ENCODE measurements at regions not wholly inside any gene's neighbourhood (a gene's known extent, or its start where the extent isn't known, plus 50 kb on each side); places are given as distances from the start of the nearest gene placed in this dataset.
A peak's percentile ranks its signal among the peaks of the same experiment; 100 is the strongest.

- no peak for DNase-seq
Observed at GRCh38 chr2:167900435-167901114, 346.8 kb downstream of the STK39 start.

- DNase-seq, result no peak
Observed at GRCh38 chr2:167898340-167898739, 349.1 kb downstream of the STK39 start.

- no peak for DNase-seq
Observed at GRCh38 chr2:167891841-167892240, 355.6 kb downstream of the STK39 start.

GRCh38 chr2:167890739-167891138 lies 356.7 kb downstream of the STK39 start:
- no peak for DNase-seq

- DNase-seq, result no peak
Observed at GRCh38 chr2:167880415-167880814, 367.0 kb downstream of the STK39 start.

GRCh38 chr2:167875529-167875928 lies 371.9 kb downstream of the STK39 start:
- no peak for DNase-seq

- DNase-seq, result no peak
Observed at GRCh38 chr2:167874812-167875211, 372.6 kb downstream of the STK39 start.

- DNase-seq, result no peak
Observed at GRCh38 chr2:167871286-167871685, 376.1 kb downstream of the STK39 start.

- DNase-seq, result no peak
Observed at GRCh38 chr2:167869200-167869599, 378.2 kb downstream of the STK39 start.

- DNase-seq, result no peak
Observed at GRCh38 chr2:167863377-167863776, 384.0 kb downstream of the STK39 start.

GRCh38 chr2:167862782-167863181 lies 384.6 kb downstream of the STK39 start:
- no peak for DNase-seq

GRCh38 chr2:167862296-167862695 lies 385.1 kb downstream of the STK39 start:
- DNase-seq, result no peak

- no peak for DNase-seq
Observed at GRCh38 chr2:167861574-167862193, 385.7 kb downstream of the STK39 start.

- no peak for DNase-seq
Observed at GRCh38 chr2:167860082-167860481, 387.3 kb downstream of the STK39 start.

- DNase-seq, result no peak
Observed at GRCh38 chr2:167859676-167860075, 387.7 kb downstream of the STK39 start.

GRCh38 chr2:167858086-167858485 lies 389.3 kb downstream of the STK39 start:
- DNase-seq, result no peak

- no peak for DNase-seq
Observed at GRCh38 chr2:167857416-167857815, 390.0 kb downstream of the STK39 start.

GRCh38 chr2:167856190-167856589 lies 391.2 kb downstream of the STK39 start:
- DNase-seq, result no peak

GRCh38 chr2:167855211-167855610 lies 392.2 kb downstream of the STK39 start:
- DNase-seq, result no peak

GRCh38 chr2:167853717-167854116 lies 393.7 kb downstream of the STK39 start:
- DNase-seq, result no peak

- no peak for DNase-seq
Observed at GRCh38 chr2:167851876-167852275, 395.5 kb downstream of the STK39 start.

- no peak for DNase-seq
Observed at GRCh38 chr2:167851323-167851860, 396.0 kb downstream of the STK39 start.

GRCh38 chr2:167844714-167845530 lies 402.5 kb downstream of the STK39 start:
- peak; percentile 74 for DNase-seq

GRCh38 chr2:167843657-167844056 lies 403.7 kb downstream of the STK39 start:
- DNase-seq, result peak; percentile 4
